Endothelial cell of umbilical vein (primary cell): ENCODE measurements at regions not wholly inside any gene's neighbourhood (a gene's known extent, or its start where the extent isn't known, plus 50 kb on each side); places are given as distances from the start of the nearest gene placed in this dataset.

Experiments
- BruUV-seq: library from RNA; stranded (reverse); fragments of 400-500 nt; replicated peaks from 2 replicates; lab custom pipeline; 2021; lab: Mats Ljungman, UMichigan
- CTCF ChIA-PET: fragments of 300-600, 350-600 bp; sonication (Branson Sonifier 250); formaldehyde crosslinking; loops from one replicate; lab custom pipeline; 2021; ENCODE audit warnings: antibody characterized with exemption, inconsistent platforms; lab: Charles Lee
- POLR2A ChIA-PET: fragments of 300-600, 350-600 bp; sonication (Branson Sonifier 250); formaldehyde crosslinking; loops from one replicate; lab custom pipeline; 2021; ENCODE audit warnings: antibody characterized with exemption, inconsistent platforms; lab: Charles Lee
- DNase-seq: peaks from one replicate; pipeline ENCODE4 v3.0.0-alpha.2; 2011; ENCODE audit warnings: low read depth, low spot score
- FAIRE-seq: peaks from 2 replicates; lab custom pipeline; 2011; peaks lifted over from hg19 to GRCh38; lab: Jason Lieb, UNC
- H2AFZ ChIP-seq: 2 replicates; pipeline ENCODE4 v1.6.0; 2012; ENCODE audit warnings: low read depth, low read length, control low read depth, inconsistent platforms
- H3K27ac ChIP-seq: 2 replicates; pipeline ENCODE4 v1.5.1; 2011; ENCODE audit warnings: low read depth, mild to moderate bottlenecking, control low read depth, low read length, moderate library complexity; ENCODE audit not compliant: insufficient read depth
- H3K27me3 ChIP-seq, 2 experiments: 2 replicates each; pipeline versions ENCODE4 v1.6.0 to v1.6.1; 2011; ENCODE audit warnings: low read length in 2 of 2, mixed read lengths in 1 of 2; ENCODE audit not compliant: control insufficient read depth in 2 of 2, insufficient read depth in 2 of 2
- H3K36me3 ChIP-seq, 2 experiments: 2 replicates in 1 of 2; 3 replicates in 1 of 2; pipeline ENCODE4 v1.5.1; 2011; ENCODE audit warnings: low read length in 2 of 2, mild to moderate bottlenecking in 1 of 2, moderate library complexity in 1 of 2; ENCODE audit not compliant: control insufficient read depth in 2 of 2, insufficient read depth in 2 of 2; ENCODE audit errors: extremely low read depth in 1 of 2
- H3K4me1 ChIP-seq: 3 replicates; pipeline ENCODE4 v1.5.1; 2011; ENCODE audit warnings: mild to moderate bottlenecking, low read length; ENCODE audit not compliant: control insufficient read depth, insufficient read depth; ENCODE audit errors: extremely low read depth
- H3K4me2 ChIP-seq: 2 replicates; pipeline ENCODE4 v1.6.1; 2011; ENCODE audit warnings: low read length, control low read depth, mixed read lengths; ENCODE audit not compliant: insufficient read depth
- H3K4me3 ChIP-seq, 3 experiments: fragments of 200-600 bp in 1 of 3; sonication (generic), shearing (Covaris generic) in 1 of 3; replicated peaks in 1 of 3; 2 replicates each; pipeline ENCODE4 v1.5.1; 2011 to 2016; ENCODE audit warnings: control low read depth in 3 of 3, low read length in 3 of 3, mild to moderate bottlenecking in 2 of 3, inconsistent platforms in 1 of 3, low read depth in 1 of 3, moderate library complexity in 1 of 3; ENCODE audit not compliant: insufficient read depth in 1 of 3
- H3K79me2 ChIP-seq: 2 replicates; pipeline ENCODE4 v1.6.0; 2012; ENCODE audit warnings: low read length, inconsistent platforms; ENCODE audit not compliant: control insufficient read depth, insufficient read depth
- H3K9ac ChIP-seq: replicated peaks from 2 replicates; pipeline ENCODE3; 2011; ENCODE audit warnings: low read length, control low read depth; ENCODE audit not compliant: insufficient read depth; ENCODE audit errors: extremely low read depth
- H3K9me1 ChIP-seq: replicated peaks from 3 replicates; pipeline ENCODE4 v1.6.0; 2011; ENCODE audit warnings: mild to moderate bottlenecking, low read length; ENCODE audit not compliant: control insufficient read depth, insufficient read depth; ENCODE audit errors: extremely low read depth
- H3K9me3 ChIP-seq: replicated peaks from 2 replicates; pipeline ENCODE4 v1.5.1; 2012; ENCODE audit warnings: low read length, inconsistent platforms; ENCODE audit not compliant: control insufficient read depth, insufficient read depth
- H4K20me1 ChIP-seq: replicated peaks from 2 replicates; pipeline ENCODE3; 2011; ENCODE audit warnings: mild to moderate bottlenecking, low read length; ENCODE audit not compliant: control insufficient read depth, insufficient read depth; ENCODE audit errors: extremely low read depth
- EZH2 ChIP-seq: IDR thresholded peaks from 2 replicates; pipeline ENCODE4 v1.6.1; 2012; ENCODE audit warnings: borderline replicate concordance, low read depth, mild to moderate bottlenecking, moderate library complexity, low read length, inconsistent platforms; ENCODE audit not compliant: severe bottlenecking
- FOS ChIP-seq: IDR thresholded peaks from 2 replicates; pipeline ENCODE4 v1.6.1; 2011; ENCODE audit warnings: mild to moderate bottlenecking, low read length, moderate library complexity, borderline replicate concordance; ENCODE audit not compliant: insufficient read depth
- GATA2 ChIP-seq: IDR thresholded peaks from 2 replicates; pipeline ENCODE4 v1.7.0; 2011; ENCODE audit warnings: low read depth, mild to moderate bottlenecking, moderate library complexity, mixed read lengths, low read length; ENCODE audit not compliant: insufficient read length, insufficient read depth
- JUN ChIP-seq: IDR thresholded peaks from 2 replicates; pipeline ENCODE4 v1.6.1; 2011; ENCODE audit warnings: borderline replicate concordance, low read depth; ENCODE audit not compliant: insufficient read length, insufficient read depth
- MYC ChIP-seq: IDR thresholded peaks from one replicate; pipeline ENCODE4 v1.6.1; 2011; ENCODE audit warnings: mild to moderate bottlenecking, low read depth, low read length
- POLR2A ChIP-seq: IDR thresholded peaks from 2 replicates; pipeline ENCODE4 v1.6.1; 2012; ENCODE audit warnings: low read depth, mild to moderate bottlenecking, control low read depth, low read length
- POLR2AphosphoS5 ChIP-seq: IDR thresholded peaks from 2 replicates; pipeline ENCODE4 v1.6.1; 2012; ENCODE audit warnings: low read depth, mild to moderate bottlenecking, control low read depth, low read length, moderate library complexity; ENCODE audit not compliant: insufficient read depth
- dilution Hi-C: fragments of 300-500 bp; cut with MboI; formaldehyde crosslinking; loops from one replicate; pipeline ENCODE4 v1.15.0; 2019; ENCODE audit warnings: low sequenced_read_pairs; ENCODE audit not compliant: extremely low pct_ligation_motif_present
- intact Hi-C: fragments of 100-400 bp; cut with micrococcal nuclease; formaldehyde crosslinking; loops from one replicate; pipeline ENCODE4 v1.10.0; 2022
- TF ChIP-seq, protein P1 (sequence below): IDR thresholded peaks from 2 replicates; pipeline ENCODE4 v1.6.1; 2011; ENCODE audit not compliant: insufficient read depth, insufficient read length
- TF ChIP-seq, protein P2 (sequence below), 2 donors: IDR thresholded peaks; 1 replicate in 1 of 2; 2 replicates in 1 of 2; pipeline ENCODE4 v1.5.1; 2011; ENCODE audit warnings: low read length in 2 of 2, mild to moderate bottlenecking in 2 of 2, moderate library complexity in 2 of 2, control low read depth in 1 of 2, inconsistent platforms in 1 of 2, low read depth in 1 of 2; ENCODE audit not compliant: insufficient read depth in 1 of 2; ENCODE audit errors: extremely low read depth in 1 of 2

GRCh38 chr1:80248886-80249285, 1242.4 kb upstream of the ADGRL4 start:
- DNase-seq, result no peak

More at GRCh38 chr1:80248886-80249285, 1242.4 kb upstream of the ADGRL4 start:
- Histone ChIP-seq H3K4me3 (no peak overlapping the region), H3K27me3 (no peaks in the 10 kb centered on the region), H3K4me1 (no peaks in the 10 kb centered on the region), H3K9me3 (no peaks in the 10 kb centered on the region), H3K79me2 (no peaks in the 10 kb centered on the region), H2AFZ (no peak overlapping the region), H3K36me3 (no peaks in the 10 kb centered on the region), H3K27ac (no peak overlapping the region), H4K20me1 (no peaks in the 10 kb centered on the region), H3K4me2 (no peak overlapping the region), H3K9me1 (no peaks in the 10 kb centered on the region), H3K9ac (no peak overlapping the region)
- TF ChIP-seq GATA2 (no peak), FOS (no peak), EZH2 (no peak), JUN (no peak), MYC (no peak), POLR2A (no peak), POLR2AphosphoS5 (no peak)
- TF ChIP-seq, protein P1, sequence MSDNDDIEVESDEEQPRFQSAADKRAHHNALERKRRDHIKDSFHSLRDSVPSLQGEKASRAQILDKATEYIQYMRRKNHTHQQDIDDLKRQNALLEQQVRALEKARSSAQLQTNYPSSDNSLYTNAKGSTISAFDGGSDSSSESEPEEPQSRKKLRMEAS, result no peak
- TF ChIP-seq, protein P2, sequence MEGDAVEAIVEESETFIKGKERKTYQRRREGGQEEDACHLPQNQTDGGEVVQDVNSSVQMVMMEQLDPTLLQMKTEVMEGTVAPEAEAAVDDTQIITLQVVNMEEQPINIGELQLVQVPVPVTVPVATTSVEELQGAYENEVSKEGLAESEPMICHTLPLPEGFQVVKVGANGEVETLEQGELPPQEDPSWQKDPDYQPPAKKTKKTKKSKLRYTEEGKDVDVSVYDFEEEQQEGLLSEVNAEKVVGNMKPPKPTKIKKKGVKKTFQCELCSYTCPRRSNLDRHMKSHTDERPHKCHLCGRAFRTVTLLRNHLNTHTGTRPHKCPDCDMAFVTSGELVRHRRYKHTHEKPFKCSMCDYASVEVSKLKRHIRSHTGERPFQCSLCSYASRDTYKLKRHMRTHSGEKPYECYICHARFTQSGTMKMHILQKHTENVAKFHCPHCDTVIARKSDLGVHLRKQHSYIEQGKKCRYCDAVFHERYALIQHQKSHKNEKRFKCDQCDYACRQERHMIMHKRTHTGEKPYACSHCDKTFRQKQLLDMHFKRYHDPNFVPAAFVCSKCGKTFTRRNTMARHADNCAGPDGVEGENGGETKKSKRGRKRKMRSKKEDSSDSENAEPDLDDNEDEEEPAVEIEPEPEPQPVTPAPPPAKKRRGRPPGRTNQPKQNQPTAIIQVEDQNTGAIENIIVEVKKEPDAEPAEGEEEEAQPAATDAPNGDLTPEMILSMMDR (IDR thresholded peaks at IDR 0.05; ENCODE audit: extremely low read depth in 1 of 2, insufficient read depth in 1 of 2, low read depth in 1 of 2, low read length in 2 of 2), result no peak
- intact Hi-C loops (no loop called here), dilution Hi-C loops (no loop called here)
- no TSS peak for BruUV-seq
- FAIRE-seq, result no peak
- CTCF ChIA-PET, result no interaction called here
- POLR2A ChIA-PET, result no interaction called here
